PC-3 (cell line): ENCODE measurements at regions not wholly inside any gene's neighbourhood (a gene's known extent, or its start where the extent isn't known, plus 50 kb on each side); places are given as distances from the start of the nearest gene placed in this dataset.
"Not testable (repeated sequence)": the region's sequence is repeated elsewhere in the genome, so short reads cannot be mapped to it uniquely, and the experiment has no call there.

Source experiments
- ATAC-seq: fragments of 200-7000 bp; cut with Tn5 transposase; 2 replicates; pipeline ENCODE4 v1.9.1; 2020; ENCODE audit warnings: mild to moderate bottlenecking, moderate library complexity
- BruUV-seq: library from RNA; stranded (reverse); fragments of 400-500 nt; replicated peaks from 2 replicates; lab custom pipeline; 2021; lab: Mats Ljungman, UMichigan
- CTCF ChIA-PET: fragments of 300-600 bp; sonication (Branson Sonifier 250); formaldehyde crosslinking; loops from one replicate; lab custom pipeline; 2022; ENCODE audit warnings: antibody characterized with exemption; lab: Charles Lee
- POLR2A ChIA-PET: fragments of 300-600 bp; sonication (Branson Sonifier 250); formaldehyde crosslinking; loops from one replicate; lab custom pipeline; 2022; ENCODE audit warnings: antibody characterized with exemption; ENCODE audit not compliant: unreplicated experiment; lab: Charles Lee
- DNase-seq: peaks from one replicate; pipeline ENCODE4 v3.0.0-alpha.2; 2015
- H2AFZ ChIP-seq: fragments of 300-600 bp; sonication (generic); 2 replicates; pipeline ENCODE4 v1.6.0; 2016; ENCODE audit warnings: antibody characterized with exemption, low read length
- H3F3A ChIP-seq: fragments of 300-600 bp; sonication (generic); one replicate; pipeline ENCODE4 v1.6.0; 2017; ENCODE audit warnings: antibody characterized with exemption, low read length, control low read depth, mild to moderate bottlenecking; ENCODE audit not compliant: unreplicated experiment
- H3K27ac ChIP-seq: fragments of 300-600 bp; sonication (generic); 2 replicates; pipeline ENCODE4 v1.5.1; 2016; ENCODE audit warnings: mild to moderate bottlenecking, low read length
- H3K27me3 ChIP-seq: fragments of 300-600 bp; sonication (generic); 2 replicates; pipeline ENCODE4 v1.6.1; 2016; ENCODE audit warnings: low read length, mixed read lengths
- H3K36me3 ChIP-seq: fragments of 300-600 bp; sonication (generic); 2 replicates; pipeline ENCODE4 v1.6.1; 2016; ENCODE audit warnings: low read depth, mixed run types, low read length, mixed read lengths
- H3K4me1 ChIP-seq: fragments of 300-600 bp; sonication (generic); 2 replicates; pipeline ENCODE4 v1.5.1; 2016; ENCODE audit warnings: low read length; ENCODE audit not compliant: insufficient read depth
- H3K4me2 ChIP-seq: fragments of 300-600 bp; sonication (generic); 2 replicates; pipeline ENCODE4 v1.6.0; 2016; ENCODE audit warnings: low read length
- H3K4me3 ChIP-seq: fragments of 300-600 bp; sonication (generic); 2 replicates; pipeline ENCODE4 v1.5.1; 2016; ENCODE audit warnings: mild to moderate bottlenecking, low read length, mixed read lengths
- H3K79me2 ChIP-seq: fragments of 300-600 bp; sonication (generic); 2 replicates; pipeline ENCODE4 v1.6.1; 2017; ENCODE audit warnings: low read length, mixed read lengths
- H3K9ac ChIP-seq: fragments of 300-600 bp; sonication (generic); 2 replicates; pipeline ENCODE4 v1.6.0; 2016; ENCODE audit warnings: mild to moderate bottlenecking, low read length
- H3K9me2 ChIP-seq: fragments of 300-600 bp; sonication (generic); replicated peaks from 2 replicates; pipeline ENCODE4 v1.6.1; 2016; ENCODE audit warnings: mixed run types, low read length, mixed read lengths
- H3K9me3 ChIP-seq: fragments of 300-600 bp; sonication (generic); 2 replicates; pipeline ENCODE4 v1.6.1; 2016; ENCODE audit warnings: low read length, mixed read lengths
- H4K20me1 ChIP-seq: fragments of 300-600 bp; sonication (generic); 2 replicates; pipeline ENCODE4 v1.6.1; 2016; ENCODE audit warnings: low read length, mixed read lengths
- EZH2 ChIP-seq: fragments of 300-600 bp; sonication (generic); IDR thresholded peaks from one replicate; pipeline ENCODE4 v1.6.1; 2017; ENCODE audit warnings: antibody characterized with exemption, mild to moderate bottlenecking, low read length; ENCODE audit not compliant: unreplicated experiment
- EZH2phosphoT487 ChIP-seq: fragments of 300-600 bp; sonication (generic); IDR thresholded peaks from 2 replicates; pipeline ENCODE4 v1.6.1; 2018; ENCODE audit warnings: mild to moderate bottlenecking, antibody characterized with exemption, low read length, borderline replicate concordance
- intact Hi-C: fragments of 100-400 bp; cut with micrococcal nuclease; formaldehyde crosslinking; loops from 2 replicates; pipeline ENCODE4 v1.9.0; 2023
- TF ChIP-seq, protein P1 (sequence below): fragments of 300-600 bp; sonication (generic); conservative IDR thresholded peaks from 2 replicates; pipeline ENCODE4 v1.5.1; 2017; ENCODE audit warnings: antibody characterized with exemption, low read depth, mild to moderate bottlenecking, low read length

GRCh38 chr12:97647142-97647541, 184.5 kb downstream of the RMST start:
- intact Hi-C loops, result no loop called here
- H3K27me3 ChIP-seq, result 0 out of 2 replicates have a peak, but pooled peaks cover 4% of the 10 kb centered on the region
- H3K9me3 ChIP-seq, result no peaks in the 10 kb centered on the region
- TF ChIP-seq, protein P1, sequence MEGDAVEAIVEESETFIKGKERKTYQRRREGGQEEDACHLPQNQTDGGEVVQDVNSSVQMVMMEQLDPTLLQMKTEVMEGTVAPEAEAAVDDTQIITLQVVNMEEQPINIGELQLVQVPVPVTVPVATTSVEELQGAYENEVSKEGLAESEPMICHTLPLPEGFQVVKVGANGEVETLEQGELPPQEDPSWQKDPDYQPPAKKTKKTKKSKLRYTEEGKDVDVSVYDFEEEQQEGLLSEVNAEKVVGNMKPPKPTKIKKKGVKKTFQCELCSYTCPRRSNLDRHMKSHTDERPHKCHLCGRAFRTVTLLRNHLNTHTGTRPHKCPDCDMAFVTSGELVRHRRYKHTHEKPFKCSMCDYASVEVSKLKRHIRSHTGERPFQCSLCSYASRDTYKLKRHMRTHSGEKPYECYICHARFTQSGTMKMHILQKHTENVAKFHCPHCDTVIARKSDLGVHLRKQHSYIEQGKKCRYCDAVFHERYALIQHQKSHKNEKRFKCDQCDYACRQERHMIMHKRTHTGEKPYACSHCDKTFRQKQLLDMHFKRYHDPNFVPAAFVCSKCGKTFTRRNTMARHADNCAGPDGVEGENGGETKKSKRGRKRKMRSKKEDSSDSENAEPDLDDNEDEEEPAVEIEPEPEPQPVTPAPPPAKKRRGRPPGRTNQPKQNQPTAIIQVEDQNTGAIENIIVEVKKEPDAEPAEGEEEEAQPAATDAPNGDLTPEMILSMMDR, result no peak
- TF ChIP-seq EZH2 (no peak), EZH2phosphoT487 (no peak)
- H2AFZ ChIP-seq, result no peak overlapping the region
- no peak overlapping the region for H3K27ac ChIP-seq
- no peaks in the 10 kb centered on the region for H4K20me1 ChIP-seq
- H3K4me1 ChIP-seq, result no peaks in the 10 kb centered on the region
- no peak overlapping the region for H3K4me3 ChIP-seq
- ATAC-seq, result no peak
- CTCF ChIA-PET, result no interaction called here
- POLR2A ChIA-PET, result no interaction called here
- no peaks in the 10 kb centered on the region for H3K79me2 ChIP-seq
- H3K9me2 ChIP-seq, result no peaks in the 10 kb centered on the region
- no peak overlapping the region for H3K4me2 ChIP-seq
- H3K36me3 ChIP-seq, result no peaks in the 10 kb centered on the region
- H3K9ac ChIP-seq, result no peak overlapping the region
- H3F3A ChIP-seq, result no peaks in the 10 kb centered on the region
- BruUV-seq, result no TSS peak
- DNase-seq, result no peak

GRCh38 chr12:97650242-97650641, 187.6 kb downstream of the RMST start:
- Histone ChIP-seq H3K9ac (no peak overlapping the region), H4K20me1 (no peaks in the 10 kb centered on the region), H3K36me3 (no peaks in the 10 kb centered on the region), H3K9me3 (no peaks in the 10 kb centered on the region), H2AFZ (no peak overlapping the region), H3K4me3 (no peak overlapping the region), H3K27me3 (no peaks in the 10 kb centered on the region), H3K4me2 (no peak overlapping the region), H3K79me2 (no peaks in the 10 kb centered on the region), H3K9me2 (no peaks in the 10 kb centered on the region), H3F3A (no peaks in the 10 kb centered on the region), H3K27ac (no peak overlapping the region), H3K4me1 (no peaks in the 10 kb centered on the region)
- intact Hi-C loops, result no loop called here
- BruUV-seq, result no TSS peak
- DNase-seq, result peak; percentile 28
- CTCF ChIA-PET, result no interaction called here
- no peak for TF ChIP-seq EZH2phosphoT487
- no peak for ATAC-seq
- POLR2A ChIA-PET, result no interaction called here

DNA sequence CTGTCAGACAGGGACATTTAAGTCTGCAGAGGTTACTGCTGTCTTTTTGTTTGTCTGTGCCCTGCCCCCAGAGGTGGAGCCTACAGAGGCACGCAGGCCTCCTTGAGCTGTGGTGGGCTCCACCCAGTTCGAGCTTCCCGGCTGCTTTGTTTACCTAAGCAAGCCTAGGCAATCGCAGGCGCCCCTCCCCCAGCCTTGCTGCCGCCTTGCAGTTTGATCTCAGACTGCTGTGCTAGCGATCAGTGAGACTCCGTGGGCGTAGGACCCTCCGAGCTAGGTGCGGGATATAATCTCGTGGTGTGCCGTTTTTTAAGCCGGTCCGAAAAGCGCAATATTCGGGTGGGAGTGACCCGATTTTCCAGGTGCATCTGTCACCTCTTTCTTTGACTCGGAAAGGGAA, 193.9 kb downstream of the RMST start:
- DNase-seq, H3K4me3 ChIP-seq, H3K9me3 ChIP-seq, H3F3A ChIP-seq, H3K36me3 ChIP-seq, H3K27ac ChIP-seq, H3K4me2 ChIP-seq, H3K9ac ChIP-seq, H3K4me1 ChIP-seq, H3K79me2 ChIP-seq, H2AFZ ChIP-seq, intact Hi-C loops, H4K20me1 ChIP-seq, ATAC-seq, CTCF ChIA-PET, H3K9me2 ChIP-seq, POLR2A ChIA-PET, BruUV-seq: not testable (repeated sequence)
- H3K27me3 ChIP-seq, result peaks cover 17% of the 10 kb centered on the region
